ENCODE measurements at regions not wholly inside any gene's neighbourhood (a gene's known extent, or its start where the extent isn't known, plus 50 kb on each side); places are given as distances from the start of the nearest gene placed in this dataset.

GRCh38 chr13:81676008-81676407 lies 1335.1 kb upstream of the SPRY2 start:
- TF ChIP-seq EP300 (IDR thresholded peaks at IDR 0.05) (no peak), POLR2A (IDR thresholded peaks at IDR 0.05) (no peak), POLR2AphosphoS5 (IDR thresholded peaks at IDR 0.05) (no peak)
- TF ChIP-seq, protein P1, sequence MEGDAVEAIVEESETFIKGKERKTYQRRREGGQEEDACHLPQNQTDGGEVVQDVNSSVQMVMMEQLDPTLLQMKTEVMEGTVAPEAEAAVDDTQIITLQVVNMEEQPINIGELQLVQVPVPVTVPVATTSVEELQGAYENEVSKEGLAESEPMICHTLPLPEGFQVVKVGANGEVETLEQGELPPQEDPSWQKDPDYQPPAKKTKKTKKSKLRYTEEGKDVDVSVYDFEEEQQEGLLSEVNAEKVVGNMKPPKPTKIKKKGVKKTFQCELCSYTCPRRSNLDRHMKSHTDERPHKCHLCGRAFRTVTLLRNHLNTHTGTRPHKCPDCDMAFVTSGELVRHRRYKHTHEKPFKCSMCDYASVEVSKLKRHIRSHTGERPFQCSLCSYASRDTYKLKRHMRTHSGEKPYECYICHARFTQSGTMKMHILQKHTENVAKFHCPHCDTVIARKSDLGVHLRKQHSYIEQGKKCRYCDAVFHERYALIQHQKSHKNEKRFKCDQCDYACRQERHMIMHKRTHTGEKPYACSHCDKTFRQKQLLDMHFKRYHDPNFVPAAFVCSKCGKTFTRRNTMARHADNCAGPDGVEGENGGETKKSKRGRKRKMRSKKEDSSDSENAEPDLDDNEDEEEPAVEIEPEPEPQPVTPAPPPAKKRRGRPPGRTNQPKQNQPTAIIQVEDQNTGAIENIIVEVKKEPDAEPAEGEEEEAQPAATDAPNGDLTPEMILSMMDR (IDR thresholded peaks at IDR 0.05), result no peak
- intact Hi-C loops (cut with DNase I), result no loop called here
- Histone ChIP-seq H3K36me3 (no peaks in the 10 kb centered on the region), H3K4me1 (no peaks in the 10 kb centered on the region), H3K27ac (no peak overlapping the region), H3K4me3 (no peak overlapping the region), H3K9me3 (peaks cover 0 to 3% (median 0%) of the 10 kb centered on the region in 4 donors), H3K27me3 (no peaks in the 10 kb centered on the region)
- no peak for DNase-seq
- WGBS, 2 donors, result 80 to 89% methylated on average over 11 of the region's 11 CpGs

DNA sequence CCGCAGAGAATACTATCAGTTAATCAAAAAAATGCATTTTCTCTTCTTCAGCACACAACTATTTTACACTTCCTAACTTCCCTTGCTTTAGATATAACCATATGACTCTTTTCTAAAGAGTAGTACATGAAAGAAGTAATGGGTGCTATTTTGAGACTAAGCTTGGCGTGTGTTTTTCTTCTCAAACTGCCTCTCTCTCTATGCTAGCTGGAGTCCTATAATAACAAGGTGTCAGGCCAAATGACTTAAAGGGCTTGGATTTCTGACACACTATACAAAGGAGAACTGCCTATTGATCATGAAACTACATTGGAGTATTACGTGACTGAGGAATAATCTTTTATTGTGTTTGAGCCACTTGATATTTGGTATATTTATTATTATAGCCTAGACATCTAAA lies 1330.1 kb upstream of the SPRY2 start:
- H3K27me3 ChIP-seq, result no peaks in the 10 kb centered on the region
- no peaks in the 10 kb centered on the region for H3K9me3 ChIP-seq
- intact Hi-C loops (cut with DNase I), result no loop called here
- no peaks in the 10 kb centered on the region for H3K36me3 ChIP-seq
- TF ChIP-seq EP300 (IDR thresholded peaks at IDR 0.05) (no peak), POLR2AphosphoS5 (IDR thresholded peaks at IDR 0.05) (no peak), POLR2A (IDR thresholded peaks at IDR 0.05) (no peak)
- TF ChIP-seq, protein P1 (IDR thresholded peaks at IDR 0.05), result no peak
- no peak overlapping the region for H3K27ac ChIP-seq
- WGBS, 2 donors, result 81 to 84% methylated on average over 3 of the region's 3 CpGs
- no peak overlapping the region for H3K4me3 ChIP-seq
- no peaks in the 10 kb centered on the region for H3K4me1 ChIP-seq
- DNase-seq, result no peak

DNA sequence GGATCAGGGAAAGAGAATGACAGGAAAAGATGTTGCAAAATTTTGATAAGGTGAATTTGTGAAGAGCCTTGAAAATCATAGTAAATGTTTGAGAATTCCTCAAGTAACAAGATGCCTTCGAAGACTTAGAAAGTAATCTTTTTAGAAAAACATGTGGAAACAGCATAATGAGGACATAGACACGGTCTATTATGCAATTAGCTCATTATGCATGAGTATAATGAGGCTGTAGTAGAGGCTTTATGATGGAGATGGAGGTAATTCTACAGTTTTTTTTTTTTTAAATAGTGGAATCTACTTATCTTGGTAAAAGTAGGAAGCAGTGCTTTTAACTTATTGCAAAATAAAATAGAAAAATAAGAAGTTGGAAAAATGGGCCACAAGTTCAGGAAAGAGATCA lies 1329.1 kb upstream of the SPRY2 start:
- intact Hi-C loops (cut with DNase I), result no loop called here
- TF ChIP-seq POLR2AphosphoS5 (IDR thresholded peaks at IDR 0.05) (no peak), POLR2A (IDR thresholded peaks at IDR 0.05) (no peak), EP300 (IDR thresholded peaks at IDR 0.05) (no peak)
- TF ChIP-seq, protein P1 (IDR thresholded peaks at IDR 0.05), result no peak
- no peaks in the 10 kb centered on the region for H3K4me1 ChIP-seq
- no peaks in the 10 kb centered on the region for H3K9me3 ChIP-seq
- no peaks in the 10 kb centered on the region for H3K27me3 ChIP-seq
- DNase-seq, result no peak
- no peaks in the 10 kb centered on the region for H3K36me3 ChIP-seq
- no peak overlapping the region for H3K27ac ChIP-seq
- WGBS, 2 donors, result 49 to 65% methylated on average over 2 of the region's 2 CpGs
- H3K4me3 ChIP-seq, result no peak overlapping the region

GRCh38 chr13:81664872-81665271 lies 1323.9 kb upstream of the SPRY2 start:
- Histone ChIP-seq H3K9me3 (no peaks in the 10 kb centered on the region), H3K4me3 (no peak overlapping the region), H3K4me1 (no peaks in the 10 kb centered on the region), H3K27me3 (no peaks in the 10 kb centered on the region), H3K27ac (no peak overlapping the region), H3K36me3 (no peaks in the 10 kb centered on the region)
- no peak for TF ChIP-seq POLR2A (IDR thresholded peaks at IDR 0.05)
- TF ChIP-seq EP300 (IDR thresholded peaks at IDR 0.05), result no peak
- no peak for TF ChIP-seq POLR2AphosphoS5 (IDR thresholded peaks at IDR 0.05)
- TF ChIP-seq, protein P1 (IDR thresholded peaks at IDR 0.05), result no peak
- WGBS, 2 donors, result 96 to 97% methylated on average over 2 of the region's 2 CpGs
- intact Hi-C loops (cut with DNase I), result no loop called here
- DNase-seq, result no peak

GRCh38 chr13:81659984-81660383 lies 1319.1 kb upstream of the SPRY2 start:
- intact Hi-C loops (cut with DNase I), result no loop called here
- WGBS, 2 donors, result 34 to 68% methylated on average over 1 of the region's 1 CpG
- H3K9me3 ChIP-seq, result no peaks in the 10 kb centered on the region
- no peaks in the 10 kb centered on the region for H3K27me3 ChIP-seq
- H3K27ac ChIP-seq, result no peak overlapping the region
- no peak overlapping the region for H3K4me3 ChIP-seq
- TF ChIP-seq, protein P1 (IDR thresholded peaks at IDR 0.05), result no peak
- TF ChIP-seq POLR2A (IDR thresholded peaks at IDR 0.05), result no peak
- no peak for TF ChIP-seq POLR2AphosphoS5 (IDR thresholded peaks at IDR 0.05)
- TF ChIP-seq EP300 (IDR thresholded peaks at IDR 0.05), result no peak
- no peak for DNase-seq
- H3K4me1 ChIP-seq, result no peaks in the 10 kb centered on the region
- no peaks in the 10 kb centered on the region for H3K36me3 ChIP-seq

Measured in sigmoid colon (tissue), 6 donors.